Hematopoietic multipotent progenitor cell treated with erythropoietin and hydrocortisone succinate and interleukin-3 and kit ligand, for 6 days (in vitro differentiated cells): ENCODE measurements at regions not wholly inside any gene's neighbourhood (a gene's known extent, or its start where the extent isn't known, plus 50 kb on each side); places are given as distances from the start of the nearest gene placed in this dataset.
"Not testable (repeated sequence)": the region's sequence is repeated elsewhere in the genome, so short reads cannot be mapped to it uniquely, and the experiment has no call there.

Experiments
- DNase-seq: peaks from one replicate; pipeline ENCODE4 v3.0.0-alpha.2; 2015

- DNase-seq: not testable (repeated sequence)
These were observed 58.8 kb upstream of the ANKRD30BL start for GRCh38 chr2:132220589-132220988.

- not testable (repeated sequence) for DNase-seq
These were observed 60.1 kb upstream of the ANKRD30BL start for GRCh38 chr2:132221886-132222285.

- no peak for DNase-seq
These were observed 90.6 kb upstream of the ANKRD30BL start for GRCh38 chr2:132252191-132252893.

- DNase-seq: no peak
These were observed 91.1 kb upstream of the ANKRD30BL start for GRCh38 chr2:132252894-132253264.

- no peak for DNase-seq
These were observed 91.9 kb upstream of the ANKRD30BL start for GRCh38 chr2:132253496-132254305.

GRCh38 chr2:132254306-132254919 lies 92.7 kb upstream of the ANKRD30BL start:
- DNase-seq: not testable (repeated sequence)

- DNase-seq: no peak
These were observed 94.0 kb upstream of the ANKRD30BL start for GRCh38 chr2:132255714-132256113.

GRCh38 chr2:132256251-132256902 lies 94.6 kb upstream of the ANKRD30BL start:
- no peak for DNase-seq

- DNase-seq: not testable (repeated sequence)
These were observed 95.2 kb upstream of the ANKRD30BL start for GRCh38 chr2:132256903-132257300.

GRCh38 chr2:132257301-132258171 lies 95.8 kb upstream of the ANKRD30BL start:
- not testable (repeated sequence) for DNase-seq

- not testable (repeated sequence) for DNase-seq
These were observed 97.5 kb upstream of the ANKRD30BL start for GRCh38 chr2:132259276-132259675.

GRCh38 chr2:132265595-132265994 lies 103.8 kb upstream of the ANKRD30BL start:
- DNase-seq: not testable (repeated sequence)

GRCh38 chr2:132267105-132267497 lies 105.3 kb upstream of the ANKRD30BL start:
- no peak for DNase-seq

GRCh38 chr2:132267498-132268283 lies 105.9 kb upstream of the ANKRD30BL start:
- not testable (repeated sequence) for DNase-seq

- DNase-seq: peak; percentile 41
These were observed 106.7 kb upstream of the ANKRD30BL start for GRCh38 chr2:132268284-132268976.

- DNase-seq: no peak
These were observed 107.3 kb upstream of the ANKRD30BL start for GRCh38 chr2:132268977-132269523.

GRCh38 chr2:132270255-132270654 lies 108.5 kb upstream of the ANKRD30BL start:
- DNase-seq: no peak

- no peak for DNase-seq
These were observed 109.3 kb upstream of the ANKRD30BL start for GRCh38 chr2:132270981-132271546.

GRCh38 chr2:132271794-132272193 lies 110.0 kb upstream of the ANKRD30BL start:
- not testable (repeated sequence) for DNase-seq

- DNase-seq: no peak
These were observed 111.0 kb upstream of the ANKRD30BL start for GRCh38 chr2:132272713-132273112.
